GM19452 (cell line): ENCODE measurements at regions not wholly inside any gene's neighbourhood (a gene's known extent, or its start where the extent isn't known, plus 50 kb on each side); places are given as distances from the start of the nearest gene placed in this dataset.

Experiments used
- ATAC-seq: cut with Tn5 transposase; IDR thresholded peaks from one replicate; pipeline ENCODE4 v1.9.1; 2021; ENCODE audit not compliant: unreplicated experiment

DNA sequence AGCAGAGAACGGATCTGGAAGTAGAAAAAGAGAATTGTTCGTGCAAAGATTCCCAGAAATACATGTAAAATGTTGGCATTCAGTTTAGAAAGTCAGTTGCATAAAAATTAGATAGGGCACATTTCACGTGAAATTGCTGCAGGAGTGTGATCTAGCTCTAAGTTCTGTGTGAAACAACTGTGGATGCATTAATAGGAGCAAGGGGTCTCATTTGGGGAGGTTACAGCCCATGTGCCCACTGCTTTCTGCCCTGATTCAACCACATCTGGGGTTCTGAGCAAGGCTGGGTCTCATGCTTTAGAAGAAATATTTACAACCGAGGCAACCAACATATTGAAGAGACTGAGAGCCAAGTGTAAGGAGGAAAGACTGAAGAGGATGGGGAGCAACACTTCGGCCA is 639.0 kb downstream of the BCOR start:
- ATAC-seq: no peak

DNA sequence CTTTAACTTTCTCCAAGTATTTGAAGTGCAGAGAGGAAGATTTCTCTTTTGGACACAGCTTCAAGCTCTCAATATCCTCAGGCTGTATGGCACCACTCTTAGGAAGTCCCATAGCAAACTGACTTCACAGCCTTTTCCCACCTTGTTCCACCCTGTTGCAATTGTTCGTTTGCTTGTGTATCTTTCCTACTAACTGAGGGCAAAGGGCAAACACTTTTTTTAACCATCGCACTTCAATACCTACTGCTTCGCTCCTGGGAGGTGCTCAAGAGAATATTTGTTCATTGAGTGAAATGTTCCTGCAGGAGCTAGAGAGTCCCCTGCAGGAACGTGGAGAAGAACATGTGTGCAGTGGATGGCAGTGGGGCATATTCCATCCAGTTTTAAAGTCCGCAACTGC is 638.6 kb downstream of the BCOR start:
- no peak for ATAC-seq

DNA sequence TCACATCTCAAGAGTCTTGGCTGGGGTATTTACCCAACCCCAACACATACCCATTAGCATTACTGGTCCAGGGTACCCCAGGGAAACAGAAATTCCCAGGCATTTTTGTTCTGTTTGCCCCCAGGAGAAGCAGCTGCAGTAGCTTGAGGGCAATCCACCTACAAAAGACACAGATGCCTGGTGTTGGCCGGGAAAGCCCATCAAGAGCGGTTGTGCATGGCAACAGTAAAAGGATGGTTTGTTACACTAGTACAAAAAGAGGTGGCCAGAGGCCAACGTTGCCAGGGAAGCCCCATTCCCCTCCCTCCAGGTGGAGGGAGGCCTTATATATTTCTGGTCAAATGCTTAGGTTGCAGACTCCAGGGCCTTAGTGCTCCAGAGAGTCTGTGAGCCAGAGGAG is 637.8 kb downstream of the BCOR start:
- ATAC-seq: no peak

DNA sequence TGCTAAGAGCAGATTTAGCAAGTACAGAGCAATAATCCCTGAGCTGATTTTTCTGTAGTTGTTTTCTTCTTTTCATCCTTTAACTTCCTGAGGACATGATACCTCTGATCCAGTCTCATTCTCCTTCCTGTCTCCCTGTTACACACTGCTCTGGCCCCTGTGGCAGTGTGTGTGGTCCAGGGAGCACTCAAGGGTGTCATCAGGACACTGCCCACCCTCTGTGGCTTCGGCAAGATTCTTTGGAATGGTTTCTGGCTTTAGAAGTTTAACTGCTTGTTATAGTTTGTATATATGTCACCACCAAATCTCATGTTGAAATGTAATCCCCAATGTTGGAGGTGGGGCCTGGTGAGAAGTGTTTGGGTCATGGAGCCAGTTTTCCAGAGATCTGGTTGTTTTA is 637.3 kb downstream of the BCOR start:
- no peak for ATAC-seq

DNA sequence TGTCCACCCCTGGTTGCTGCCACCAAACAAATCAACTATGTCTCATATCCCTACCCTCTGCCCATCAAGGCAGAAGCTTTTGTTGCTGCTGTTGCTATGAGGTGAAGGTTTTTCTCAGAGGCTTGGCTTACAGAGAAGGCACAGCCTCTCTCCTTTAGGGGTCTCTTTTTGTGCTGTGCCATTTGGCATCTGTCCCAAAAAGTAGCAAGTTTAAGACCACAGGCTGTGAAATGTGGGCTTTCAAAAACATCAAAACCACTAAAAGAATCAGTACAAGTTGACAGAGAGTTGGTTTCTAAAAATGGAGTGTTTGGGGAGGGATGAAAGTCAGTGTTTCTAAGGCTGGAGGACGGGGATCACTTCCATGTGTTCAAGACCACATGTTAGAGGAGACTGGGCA is 634.9 kb downstream of the BCOR start:
- no peak for ATAC-seq

DNA sequence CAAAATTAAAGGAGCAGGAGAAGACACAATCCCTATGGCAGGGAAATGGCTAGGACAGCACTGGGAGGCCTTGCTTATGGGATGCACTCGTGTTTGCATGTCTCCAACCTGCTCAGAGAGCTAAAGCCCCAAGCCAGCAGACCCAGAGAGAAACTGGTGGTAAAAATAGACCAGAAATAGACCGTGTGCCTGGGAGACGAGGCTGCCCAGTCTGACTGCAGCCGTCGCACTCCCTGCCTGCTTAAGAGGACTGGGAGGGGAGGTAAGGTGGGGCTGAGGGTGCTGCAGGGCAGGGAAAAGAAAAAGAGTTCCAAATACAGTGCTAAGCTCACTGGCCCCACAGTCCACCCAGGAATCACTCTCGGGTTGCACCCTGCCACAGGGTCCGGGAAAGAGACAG is 633.5 kb downstream of the BCOR start:
- no peak for ATAC-seq

DNA sequence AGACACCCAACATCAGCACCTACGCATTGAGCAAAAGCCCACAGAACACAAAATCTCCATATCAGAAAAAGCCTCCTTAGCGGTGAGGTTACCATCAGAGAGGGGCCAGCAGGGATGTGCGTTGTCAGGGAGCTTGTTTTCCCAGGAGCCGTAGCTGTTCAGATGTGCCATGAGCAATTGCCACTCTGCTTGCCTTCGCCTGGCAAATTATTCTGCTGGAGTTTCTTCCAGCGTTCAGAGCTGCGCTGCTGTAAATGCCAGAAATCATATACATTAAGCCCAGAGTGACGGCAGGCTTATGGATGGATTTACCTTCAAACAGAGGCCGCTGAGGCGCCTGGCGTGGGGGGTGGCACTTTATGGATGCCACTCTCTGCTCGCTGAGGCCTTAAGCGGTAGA is 632.3 kb downstream of the BCOR start:
- no peak for ATAC-seq

DNA sequence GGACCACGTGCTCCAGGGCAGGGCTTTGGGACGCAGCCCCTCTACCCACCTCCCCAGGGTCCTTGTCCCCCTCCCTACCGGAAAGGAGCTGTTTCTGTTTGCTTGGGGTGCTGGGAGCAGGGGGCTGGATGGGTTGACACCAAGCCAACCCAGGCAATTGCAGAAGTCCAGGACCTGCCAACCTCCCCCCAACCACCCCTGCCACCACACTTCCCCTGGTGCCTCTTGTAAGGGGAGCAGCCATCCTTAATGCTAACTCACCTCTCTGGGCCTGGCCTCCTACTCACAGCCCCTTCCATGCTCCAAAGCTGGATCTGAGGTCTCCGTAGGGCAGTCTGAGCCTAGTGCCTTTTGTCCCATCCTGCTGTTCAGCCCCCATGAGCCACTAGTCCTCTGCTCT is 631.9 kb downstream of the BCOR start:
- no peak for ATAC-seq

DNA sequence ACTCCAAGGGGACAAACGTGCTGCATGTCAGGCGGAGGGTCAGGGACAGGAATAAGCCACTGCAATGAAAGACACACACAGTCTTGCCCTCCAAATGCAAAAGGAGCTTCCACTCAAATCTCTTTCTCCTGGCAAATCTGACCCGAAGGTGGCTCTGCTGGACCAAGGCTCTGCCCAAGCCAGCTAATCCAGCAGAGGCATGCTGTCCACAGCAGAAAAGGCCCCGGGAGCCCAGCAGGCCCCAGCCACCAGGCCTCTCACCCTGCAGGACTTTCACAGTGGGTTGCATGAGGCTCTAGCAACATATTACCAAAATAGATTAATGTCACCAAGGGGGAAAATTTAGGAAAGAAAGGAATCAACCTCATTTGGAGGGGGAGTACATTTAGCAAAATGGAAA is 628.6 kb downstream of the BCOR start:
- ATAC-seq: no peak

DNA sequence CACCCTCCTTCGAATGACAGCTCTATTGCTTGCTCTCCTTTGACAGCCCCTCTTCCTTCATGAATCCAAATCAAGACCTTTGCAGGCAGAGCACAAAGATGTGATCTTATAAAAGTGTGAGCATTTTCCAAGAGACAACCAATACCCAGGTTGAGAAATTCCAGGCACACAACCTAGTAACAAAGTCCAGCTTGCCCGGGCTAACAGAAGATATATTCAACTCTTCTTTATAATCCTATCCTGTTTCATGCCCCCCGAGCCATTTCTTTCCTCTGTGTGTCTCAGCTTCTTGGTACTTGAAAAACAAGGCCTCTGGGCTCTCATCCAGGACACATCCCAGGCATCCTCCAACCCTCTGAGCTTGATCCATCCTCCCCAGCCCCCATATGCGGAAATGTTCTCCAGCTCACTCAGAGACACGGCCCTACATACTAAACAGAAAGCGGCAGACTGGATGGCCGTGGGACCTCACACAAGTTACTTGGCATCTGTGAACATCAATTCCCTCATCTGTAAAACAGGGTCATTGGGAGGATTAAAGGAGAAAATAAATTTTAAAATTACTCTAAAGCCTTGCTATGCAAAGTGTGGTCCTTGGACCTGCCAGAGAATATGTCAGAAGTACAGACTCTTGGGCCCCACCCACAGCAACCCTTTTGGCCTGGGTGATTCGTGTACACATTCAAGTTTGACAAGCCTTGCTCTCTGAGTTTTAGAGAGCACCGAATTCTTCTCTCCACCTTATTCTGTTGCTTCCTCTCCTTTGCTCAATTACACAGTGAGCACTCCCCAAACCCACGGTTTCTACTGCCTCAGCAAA is 627.0 kb downstream of the BCOR start:
- no peak for ATAC-seq

DNA sequence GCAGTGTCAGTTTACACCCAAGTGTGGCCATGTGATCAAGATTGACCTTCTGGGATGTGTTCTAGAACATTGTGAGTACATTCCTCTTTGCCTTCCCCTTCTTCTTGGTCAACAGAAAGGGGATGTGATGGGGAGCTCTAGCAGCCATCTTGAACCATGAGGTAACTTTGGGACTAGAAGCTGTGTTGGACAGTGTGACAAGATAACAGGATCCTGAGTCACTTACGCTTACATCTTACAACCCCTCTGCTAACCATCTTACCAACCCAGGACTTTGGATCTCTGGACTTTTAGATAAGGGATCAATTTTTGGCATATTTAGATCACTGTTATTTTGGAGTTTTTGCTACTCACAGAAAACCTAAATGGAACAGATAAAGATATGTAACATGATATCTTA is 625.6 kb downstream of the BCOR start:
- ATAC-seq: no peak

DNA sequence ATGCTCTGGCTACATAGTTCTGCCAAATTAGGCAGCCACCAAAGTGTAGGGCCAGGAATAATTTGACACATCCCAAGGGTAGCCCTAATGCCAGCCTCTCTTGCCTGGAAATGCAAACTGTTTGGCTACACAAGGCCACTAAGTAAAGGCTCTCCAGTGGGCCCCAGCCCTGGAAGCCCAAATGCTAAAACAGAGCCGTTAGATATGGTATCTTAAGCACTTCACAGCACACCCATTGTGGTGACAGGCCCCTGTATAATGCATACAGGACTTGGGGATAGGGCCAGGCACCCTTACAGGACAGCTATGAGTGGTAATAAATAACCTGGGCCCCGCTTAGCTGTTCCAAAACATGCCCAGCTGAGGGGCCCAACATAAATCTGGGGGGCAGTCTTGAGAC is 623.9 kb downstream of the BCOR start:
- no peak for ATAC-seq

DNA sequence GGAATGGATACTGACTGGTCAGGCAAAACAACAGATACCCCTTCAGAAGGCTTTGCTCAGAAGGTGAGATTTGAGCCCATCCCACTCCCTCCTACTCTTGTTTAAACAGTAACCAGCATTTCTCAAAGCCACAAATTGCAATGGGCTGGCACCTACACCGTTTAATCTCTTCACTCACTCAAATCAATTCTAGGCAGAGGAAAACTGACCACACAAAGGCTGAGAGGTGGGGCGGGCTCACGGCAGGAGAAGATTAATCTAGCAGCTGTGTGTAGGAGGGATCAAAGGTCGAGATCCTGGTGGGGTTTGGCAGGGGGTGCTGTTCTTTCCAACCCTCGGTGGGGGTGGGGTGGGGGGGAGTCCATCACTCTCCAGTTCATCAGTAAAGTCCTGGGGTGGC is 622.4 kb downstream of the BCOR start:
- ATAC-seq: no peak

DNA sequence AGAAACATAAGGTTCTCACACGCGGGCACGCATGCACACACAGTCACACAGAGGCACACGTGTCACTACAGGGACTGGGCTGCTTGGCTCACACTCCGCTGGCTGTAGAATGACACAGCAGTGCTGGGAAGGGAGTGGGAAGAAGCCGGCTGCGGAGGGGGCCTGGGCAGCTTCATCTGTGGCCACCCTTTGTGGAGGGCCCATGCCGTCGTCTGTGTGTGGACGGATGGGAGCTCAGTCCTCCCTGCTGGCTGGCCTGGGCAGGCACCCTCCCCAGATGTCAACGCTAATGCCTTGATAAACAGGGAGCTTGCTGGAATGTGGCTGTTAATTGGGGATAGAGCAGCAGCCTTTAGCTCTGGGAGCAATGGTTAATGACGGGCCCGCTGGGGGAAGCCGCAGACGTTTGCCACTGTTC is 621.1 kb downstream of the BCOR start:
- no peak for ATAC-seq

DNA sequence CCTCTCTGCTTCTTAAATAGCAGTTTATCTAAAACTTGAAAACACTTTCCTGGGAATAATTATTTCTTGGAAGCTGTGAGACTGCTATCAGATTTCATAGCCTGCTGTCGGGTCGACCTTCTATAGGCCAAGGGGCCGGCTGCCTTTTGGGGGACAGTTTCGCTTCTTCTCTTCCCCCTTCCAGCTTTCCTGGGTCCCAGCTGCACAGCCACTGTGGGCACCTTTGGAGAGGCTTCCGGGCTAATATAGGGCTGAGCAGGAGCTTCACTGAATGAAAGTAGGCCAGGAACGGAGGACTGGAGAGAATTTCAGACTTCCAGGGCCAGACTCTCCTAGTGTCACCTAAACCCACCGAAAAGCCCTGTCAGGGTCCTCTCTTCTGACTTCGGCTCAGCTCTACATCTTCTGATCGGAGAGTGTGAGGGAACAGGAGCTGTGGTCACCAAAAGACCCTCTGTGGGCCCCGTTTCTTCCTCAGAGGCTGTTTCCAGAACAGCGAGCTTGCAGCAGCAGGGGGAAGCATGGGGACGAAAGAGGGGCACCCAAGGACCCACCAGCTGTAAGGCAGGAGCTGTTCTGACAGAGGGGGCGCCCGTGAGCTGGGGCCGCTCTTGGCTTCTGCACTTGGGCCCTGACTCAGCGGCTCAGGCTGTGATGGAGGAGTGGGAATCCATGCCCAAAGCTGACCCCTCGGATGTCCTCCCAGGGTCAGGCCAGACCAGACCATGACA is 620.6 kb downstream of the BCOR start:
- no peak for ATAC-seq

DNA sequence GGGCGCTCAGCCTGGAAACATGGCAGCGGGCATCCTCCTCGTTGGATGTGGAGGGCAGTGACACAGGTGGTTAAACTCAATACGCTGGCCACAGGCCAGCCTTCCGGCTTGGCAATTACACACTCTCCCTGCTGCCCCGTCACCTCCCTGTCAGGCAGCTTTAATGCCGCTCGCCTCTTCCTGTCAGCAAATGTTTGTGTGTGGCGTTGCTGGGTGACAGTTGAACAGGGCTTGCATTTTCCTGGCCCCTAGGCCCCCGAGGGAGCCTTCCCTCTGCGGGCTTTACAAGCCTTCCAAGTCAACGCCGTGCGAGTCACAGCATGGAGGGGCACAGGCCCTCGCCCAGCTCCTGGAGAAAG is 620.0 kb downstream of the BCOR start:
- no peak for ATAC-seq

DNA sequence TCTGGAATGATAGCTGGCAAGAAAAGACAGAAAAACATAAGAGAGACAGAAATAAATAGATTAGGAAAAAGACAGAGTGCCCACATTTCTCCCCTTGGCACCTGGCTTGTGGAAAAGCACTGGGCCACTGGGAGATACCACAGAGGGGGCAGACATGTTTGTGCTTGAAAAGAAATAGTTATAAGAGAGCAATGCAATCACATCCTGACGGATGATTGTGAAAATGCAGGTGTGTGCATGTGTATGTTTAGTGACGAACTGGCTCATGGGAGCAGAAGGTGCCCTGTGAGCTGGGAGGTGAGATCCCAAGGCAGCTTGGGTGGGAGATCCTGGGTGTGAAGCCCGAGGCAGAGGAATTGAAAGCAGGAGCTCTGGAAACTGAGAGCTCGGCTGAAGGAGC is 617.9 kb downstream of the BCOR start:
- ATAC-seq: no peak

DNA sequence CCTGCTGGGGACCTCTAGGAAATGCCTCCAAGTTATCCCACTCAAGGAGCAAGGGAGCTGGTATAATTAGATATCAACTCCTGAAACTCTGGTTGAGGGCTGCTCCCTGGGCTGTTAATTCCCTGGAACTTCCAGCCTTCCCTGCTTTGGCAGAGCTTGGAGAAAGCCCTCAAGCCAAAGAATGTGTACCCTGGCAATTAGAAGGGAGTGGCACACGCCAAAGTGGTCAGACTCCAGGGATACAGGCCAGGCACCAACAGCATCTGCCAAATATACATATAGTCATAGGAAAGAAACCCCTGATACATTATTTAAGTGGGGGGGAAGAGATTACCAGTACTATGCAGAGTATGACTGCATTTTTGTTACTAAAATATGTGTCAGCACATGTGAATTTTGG is 616.8 kb downstream of the BCOR start:
- ATAC-seq: no peak

DNA sequence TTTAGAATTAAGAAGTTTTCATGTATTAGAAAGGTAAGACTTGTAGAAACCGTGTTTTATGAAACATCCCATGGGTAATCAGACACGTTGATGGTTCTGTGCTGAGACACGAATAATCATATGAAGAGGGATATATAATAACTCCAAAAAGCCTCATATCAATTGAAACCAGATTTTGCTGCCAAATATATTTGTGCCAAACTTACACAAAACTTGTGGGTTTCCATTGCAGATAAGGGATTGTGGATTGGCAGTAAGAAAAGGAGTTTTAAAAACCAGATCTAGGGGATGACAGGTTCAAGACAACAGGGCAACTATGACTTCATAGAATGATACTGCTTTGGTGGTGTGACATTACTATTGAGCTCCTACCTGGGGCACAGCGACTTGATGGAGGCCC is 616.1 kb downstream of the BCOR start:
- no peak for ATAC-seq

DNA sequence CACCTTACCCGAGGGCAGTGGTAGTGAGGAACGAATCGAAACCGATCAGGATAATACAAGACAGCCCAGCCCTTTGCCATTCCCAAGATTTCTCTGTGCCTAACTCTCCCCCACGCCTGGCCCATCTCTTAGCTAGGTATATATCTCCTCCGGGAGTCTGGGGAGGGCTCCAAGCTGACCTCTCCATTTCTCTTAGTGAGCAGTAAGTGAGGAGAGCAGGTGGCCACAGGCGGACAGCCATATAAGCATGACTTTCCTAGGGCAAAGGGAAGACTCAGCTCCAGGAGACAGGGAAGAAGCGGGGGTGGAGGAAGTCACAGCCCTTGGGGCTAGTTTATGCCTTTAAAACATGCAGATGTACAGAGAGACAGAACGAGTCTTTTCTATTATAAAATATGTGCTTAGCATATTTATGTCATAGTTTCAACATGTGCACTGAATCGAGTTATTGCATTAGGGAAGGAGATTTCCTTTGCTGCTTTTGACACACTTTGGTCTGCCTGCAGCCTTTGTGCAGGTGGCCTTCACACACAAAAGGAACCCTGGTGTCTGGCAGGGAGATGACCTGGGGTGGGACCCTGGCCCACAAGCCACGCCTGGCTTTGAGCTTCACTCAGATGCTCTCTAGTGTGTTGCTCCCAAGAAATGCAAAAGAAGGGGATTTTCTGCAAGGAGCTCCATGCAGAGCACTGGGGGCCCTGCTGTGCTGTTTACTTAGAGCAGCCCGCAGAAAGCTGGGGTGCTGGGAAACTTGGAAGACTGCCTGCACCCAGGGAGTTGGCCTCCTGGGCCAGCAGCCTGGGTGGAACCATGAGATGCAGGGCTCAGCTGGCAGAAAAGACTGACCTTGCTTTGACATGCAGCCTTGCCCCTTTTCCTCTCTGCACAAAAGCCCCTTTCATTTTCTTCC is 613.3 kb downstream of the BCOR start:
- ATAC-seq: no peak

DNA sequence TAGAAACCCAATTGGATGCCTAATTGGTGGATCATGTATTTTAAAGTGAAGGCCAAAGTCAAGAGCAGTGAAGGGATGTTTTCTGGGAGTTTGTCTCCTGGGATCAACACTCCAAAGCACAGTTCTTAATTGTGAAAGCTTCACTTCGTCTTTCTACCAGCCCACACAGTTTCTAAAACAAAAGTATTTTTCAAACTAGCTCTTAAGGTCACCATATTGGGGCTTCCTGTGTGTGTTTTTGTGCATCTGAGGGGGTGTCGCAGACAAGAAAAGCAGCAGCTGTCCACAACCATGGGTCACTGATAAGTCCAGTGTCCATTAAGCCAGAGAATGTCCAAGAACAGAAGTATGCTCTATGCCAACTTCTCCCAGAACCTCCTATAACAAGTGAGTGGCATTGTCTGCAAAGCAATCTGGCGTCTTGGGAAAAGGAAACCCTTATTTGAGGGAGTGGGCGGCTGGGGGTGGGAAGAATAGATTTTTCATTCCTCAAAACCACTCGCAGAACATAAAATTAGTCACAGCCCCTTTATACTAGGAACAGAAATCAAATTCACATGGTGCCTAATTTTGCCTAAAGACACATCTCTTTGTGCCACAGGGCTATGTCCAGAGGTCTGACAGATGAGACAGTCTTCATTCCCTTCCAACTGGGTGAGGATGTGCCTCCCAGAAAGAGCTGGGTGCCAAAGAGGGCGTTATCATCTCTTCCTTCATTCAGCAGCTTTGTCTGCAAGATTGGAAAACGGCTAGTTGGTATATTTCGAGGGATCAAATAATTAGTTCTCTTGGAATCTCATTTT is 610.4 kb downstream of the BCOR start:
- no peak for ATAC-seq
